Naive B cell (primary cell): ENCODE measurements at regions not wholly inside any gene's neighbourhood (a gene's known extent, or its start where the extent isn't known, plus 50 kb on each side); places are given as distances from the start of the nearest gene placed in this dataset.

Source experiments
- ATAC-seq, 2 donors: fragments of 150-1000 bp; cut with Tn5 transposase; 2 replicates each; pipeline ENCODE4 v1.10.0; 2021; ENCODE audit warnings: low read depth in 2 of 2, mild to moderate bottlenecking in 2 of 2, moderate library complexity in 2 of 2
- DNase-seq: peaks from one replicate; pipeline ENCODE4 v3.0.0; 2022
- H3K27ac Mint-ChIP-seq, 6 donors: one replicate each; pipeline ENCODE4 v1.8.0; 2020 to 2022; ENCODE audit warnings: mild to moderate bottlenecking in 6 of 6, mixed read lengths in 6 of 6, moderate library complexity in 5 of 6, inconsistent platforms in 2 of 6
- H3K27me3 Mint-ChIP-seq, 3 donors: one replicate each; pipeline ENCODE4 v1.8.0; 2021 to 2022; ENCODE audit warnings: mixed read lengths in 3 of 3, mild to moderate bottlenecking in 1 of 3
- H3K36me3 Mint-ChIP-seq, 2 donors: one replicate each; pipeline ENCODE4 v1.8.0; 2020 to 2022; ENCODE audit warnings: mixed read lengths in 2 of 2, inconsistent platforms in 1 of 2, mild to moderate bottlenecking in 1 of 2
- H3K4me1 Mint-ChIP-seq, 3 donors: one replicate each; pipeline ENCODE4 v1.8.0; 2020 to 2022; ENCODE audit warnings: mixed read lengths in 3 of 3, inconsistent platforms in 1 of 3, mild to moderate bottlenecking in 1 of 3, moderate library complexity in 1 of 3
- H3K4me3 Mint-ChIP-seq, 8 donors: one replicate each; pipeline ENCODE4 v1.8.0; 2020 to 2022; ENCODE audit warnings: mild to moderate bottlenecking in 8 of 8, mixed read lengths in 8 of 8, moderate library complexity in 8 of 8, inconsistent platforms in 2 of 8
- H3K9me3 Mint-ChIP-seq, 7 donors: one replicate each; pipeline ENCODE4 v1.8.0; 2020 to 2022; ENCODE audit warnings: mixed read lengths in 7 of 7, mild to moderate bottlenecking in 5 of 7, inconsistent platforms in 2 of 7, moderate library complexity in 1 of 7

GRCh38 chrX:137353404-137353803 lies 212.5 kb upstream of the ZIC3 start:
- H3K4me1 Mint-ChIP-seq, result no peaks in the 10 kb centered on the region
- H3K27ac Mint-ChIP-seq, result no peak overlapping the region
- H3K4me3 Mint-ChIP-seq, result no peak overlapping the region
- no peaks in the 10 kb centered on the region for H3K36me3 Mint-ChIP-seq
- peaks cover 0 to 6% (median 2%) of the 10 kb centered on the region in 7 donors for H3K9me3 Mint-ChIP-seq
- peaks cover 0 to 5% (median 0%) of the 10 kb centered on the region in 3 donors for H3K27me3 Mint-ChIP-seq
- ATAC-seq (no peak), DNase-seq (no peak)

GRCh38 chrX:137352101-137352660 lies 213.7 kb upstream of the ZIC3 start:
- Mint-ChIP-seq H3K4me3 (no peak overlapping the region), H3K4me1 (no peaks in the 10 kb centered on the region), H3K9me3 (peaks cover 0 to 6% (median 0%) of the 10 kb centered on the region in 7 donors), H3K27ac (no peak overlapping the region), H3K27me3 (peaks cover 0 to 5% (median 0%) of the 10 kb centered on the region in 3 donors), H3K36me3 (no peaks in the 10 kb centered on the region)
- no peak for DNase-seq
- ATAC-seq, result no peak

GRCh38 chrX:137342969-137343368 lies 223.0 kb upstream of the ZIC3 start:
- no peaks in the 10 kb centered on the region for H3K4me1 Mint-ChIP-seq
- peaks cover 0 to 11% (median 0%) of the 10 kb centered on the region in 3 donors for H3K27me3 Mint-ChIP-seq
- H3K36me3 Mint-ChIP-seq, result no peaks in the 10 kb centered on the region
- ATAC-seq (no peak), DNase-seq (no peak)
- peaks cover 0 to 11% (median 0%) of the 10 kb centered on the region in 7 donors for H3K9me3 Mint-ChIP-seq
- no peak overlapping the region for H3K27ac Mint-ChIP-seq
- H3K4me3 Mint-ChIP-seq, result no peak overlapping the region

GRCh38 chrX:137313627-137314026 lies 252.3 kb upstream of the ZIC3 start:
- Mint-ChIP-seq H3K9me3 (peaks cover 0 to 10% (median 3%) of the 10 kb centered on the region in 7 donors), H3K27ac (no peak overlapping the region)
- no peak for DNase-seq

GRCh38 chrX:137305404-137305803 lies 260.5 kb upstream of the ZIC3 start:
- H3K4me3 Mint-ChIP-seq, result no peak overlapping the region
- no peaks in the 10 kb centered on the region for H3K27me3 Mint-ChIP-seq
- H3K27ac Mint-ChIP-seq, result no peak overlapping the region
- H3K4me1 Mint-ChIP-seq, result no peaks in the 10 kb centered on the region
- no peak for DNase-seq
- no peaks in the 10 kb centered on the region for H3K36me3 Mint-ChIP-seq
- no peak for ATAC-seq
- peaks cover 1 to 15% (median 6%) of the 10 kb centered on the region in 7 donors for H3K9me3 Mint-ChIP-seq

More at GRCh38 chrX:137313627-137314026, 252.3 kb upstream of the ZIC3 start:
- Mint-ChIP-seq H3K4me3 (no peak overlapping the region), H3K36me3 (no peaks in the 10 kb centered on the region), H3K27me3 (no peaks in the 10 kb centered on the region), H3K4me1 (no peaks in the 10 kb centered on the region)
- ATAC-seq, result no peak

GRCh38 chrX:137297167-137297566 lies 263.4 kb upstream of the GPR101 start:
- Mint-ChIP-seq H3K4me1 (no peaks in the 10 kb centered on the region), H3K27me3 (no peaks in the 10 kb centered on the region), H3K36me3 (no peaks in the 10 kb centered on the region), H3K4me3 (no peak overlapping the region), H3K27ac (no peak overlapping the region), H3K9me3 (peaks cover 0 to 8% (median 2%) of the 10 kb centered on the region in 7 donors)
- ATAC-seq (no peak), DNase-seq (no peak)

GRCh38 chrX:137290011-137290410 lies 256.2 kb upstream of the GPR101 start:
- H3K36me3 Mint-ChIP-seq, result no peaks in the 10 kb centered on the region
- DNase-seq (no peak), ATAC-seq (no peak)
- H3K4me1 Mint-ChIP-seq, result no peaks in the 10 kb centered on the region
- peaks cover 0 to 9% (median 0%) of the 10 kb centered on the region in 7 donors for H3K9me3 Mint-ChIP-seq
- peaks cover 3 to 9% (median 7%) of the 10 kb centered on the region in 3 donors for H3K27me3 Mint-ChIP-seq
- no peak overlapping the region for H3K27ac Mint-ChIP-seq
- no peak overlapping the region for H3K4me3 Mint-ChIP-seq

GRCh38 chrX:137287191-137287590 lies 253.4 kb upstream of the GPR101 start:
- Mint-ChIP-seq H3K9me3 (peaks cover 0 to 4% (median 0%) of the 10 kb centered on the region in 7 donors), H3K27me3 (peaks cover 8 to 20% (median 9%) of the 10 kb centered on the region in 3 donors), H3K4me3 (no peak overlapping the region), H3K36me3 (no peaks in the 10 kb centered on the region), H3K4me1 (no peaks in the 10 kb centered on the region), H3K27ac (no peak overlapping the region)
- DNase-seq (no peak), ATAC-seq (no peak)

- DNase-seq (no peak), ATAC-seq (no peak)
- no peak overlapping the region for H3K4me3 Mint-ChIP-seq
- H3K27ac Mint-ChIP-seq, result no peak overlapping the region
- no peaks in the 10 kb centered on the region for H3K36me3 Mint-ChIP-seq
- H3K27me3 Mint-ChIP-seq, result peaks cover 9 to 20% (median 11%) of the 10 kb centered on the region in 3 donors
- H3K9me3 Mint-ChIP-seq, result peaks cover 0 to 4% (median 0%) of the 10 kb centered on the region in 7 donors
- no peaks in the 10 kb centered on the region for H3K4me1 Mint-ChIP-seq
These were observed 252.6 kb upstream of the GPR101 start for GRCh38 chrX:137286423-137286822.

GRCh38 chrX:137278825-137279224 lies 245.0 kb upstream of the GPR101 start:
- Mint-ChIP-seq H3K27ac (no peak overlapping the region), H3K4me1 (no peaks in the 10 kb centered on the region), H3K9me3 (peaks cover 0 to 2% (median 0%) of the 10 kb centered on the region in 7 donors), H3K27me3 (peaks cover 3 to 5% (median 4%) of the 10 kb centered on the region in 3 donors), H3K4me3 (no peak overlapping the region), H3K36me3 (no peaks in the 10 kb centered on the region)
- DNase-seq (no peak), ATAC-seq (no peak)

GRCh38 chrX:137263374-137263773 lies 229.6 kb upstream of the GPR101 start:
- ATAC-seq (no peak), DNase-seq (no peak)
- Mint-ChIP-seq H3K4me3 (no peak overlapping the region), H3K4me1 (no peaks in the 10 kb centered on the region), H3K27me3 (peaks cover 7 to 19% (median 12%) of the 10 kb centered on the region in 3 donors), H3K36me3 (no peaks in the 10 kb centered on the region), H3K27ac (no peak overlapping the region), H3K9me3 (peaks cover 0 to 17% (median 4%) of the 10 kb centered on the region in 7 donors)

GRCh38 chrX:137245183-137245582 lies 211.4 kb upstream of the GPR101 start:
- peaks cover 0 to 4% (median 0%) of the 10 kb centered on the region in 7 donors for H3K9me3 Mint-ChIP-seq
- ATAC-seq (no peak), DNase-seq (no peak)
- H3K27ac Mint-ChIP-seq, result no peak overlapping the region
- peaks cover 0 to 4% (median 0%) of the 10 kb centered on the region in 3 donors for H3K27me3 Mint-ChIP-seq
- H3K4me1 Mint-ChIP-seq, result no peaks in the 10 kb centered on the region
- no peaks in the 10 kb centered on the region for H3K36me3 Mint-ChIP-seq
- H3K4me3 Mint-ChIP-seq, result no peak overlapping the region

GRCh38 chrX:137236837-137237236 lies 203.0 kb upstream of the GPR101 start:
- no peak for ATAC-seq
- no peaks in the 10 kb centered on the region for H3K36me3 Mint-ChIP-seq
- no peaks in the 10 kb centered on the region for H3K4me1 Mint-ChIP-seq
- DNase-seq, result no peak
- no peak overlapping the region for H3K4me3 Mint-ChIP-seq
- H3K27me3 Mint-ChIP-seq, result peaks cover 0 to 4% (median 4%) of the 10 kb centered on the region in 3 donors
- peaks cover 0 to 2% (median 0%) of the 10 kb centered on the region in 7 donors for H3K9me3 Mint-ChIP-seq
- no peak overlapping the region for H3K27ac Mint-ChIP-seq

GRCh38 chrX:137234651-137235402 lies 201.0 kb upstream of the GPR101 start:
- DNase-seq, result no peak
- H3K4me1 Mint-ChIP-seq, result no peaks in the 10 kb centered on the region
- no peak overlapping the region for H3K4me3 Mint-ChIP-seq
- no peaks in the 10 kb centered on the region for H3K36me3 Mint-ChIP-seq
- no peaks in the 10 kb centered on the region for H3K9me3 Mint-ChIP-seq
- no peak for ATAC-seq
- peak overlapping the region in 1 of 6 donors; percentile 15 for H3K27ac Mint-ChIP-seq
- H3K27me3 Mint-ChIP-seq, result peaks cover 0 to 4% (median 4%) of the 10 kb centered on the region in 3 donors
